Activated T-cell treated with anti-CD3 and anti-CD28 coated beads, Interleukin-2, amount 50 U/mL, for 72 hours (primary cell): ENCODE measurements at regions not wholly inside any gene's neighbourhood (a gene's known extent, or its start where the extent isn't known, plus 50 kb on each side); places are given as distances from the start of the nearest gene placed in this dataset.

Source experiments
- ATAC-seq, 2 donors: fragments of 150-1000 bp; cut with Tn5 transposase; replicated peaks in 1 of 2; 2 replicates each; pipeline ENCODE4 v1.10.0; 2021; ENCODE audit warnings: moderate library complexity in 2 of 2, mild to moderate bottlenecking in 1 of 2
- DNase-seq, 2 donors: peaks; one replicate each; pipeline ENCODE4 v3.0.0; 2021 to 2022; ENCODE audit warnings: mixed read lengths in 1 of 2
- H3K27ac Mint-ChIP-seq: one replicate; pipeline ENCODE4 v1.8.0; 2022; ENCODE audit warnings: mild to moderate bottlenecking, moderate library complexity, mixed read lengths
- H3K27me3 Mint-ChIP-seq: one replicate; pipeline ENCODE4 v1.8.0; 2022; ENCODE audit warnings: low read depth, mixed read lengths
- H3K36me3 Mint-ChIP-seq, 2 donors: one replicate each; pipeline ENCODE4 v1.8.0; 2022; ENCODE audit warnings: mixed read lengths in 2 of 2, mild to moderate bottlenecking in 1 of 2; ENCODE audit not compliant: insufficient read depth in 2 of 2
- H3K4me1 Mint-ChIP-seq: one replicate; pipeline ENCODE4 v1.8.0; 2022; ENCODE audit warnings: low read depth, mixed read lengths
- H3K4me3 Mint-ChIP-seq, 2 donors: one replicate each; pipeline ENCODE4 v1.8.0; 2022; ENCODE audit warnings: mild to moderate bottlenecking in 2 of 2, mixed read lengths in 2 of 2, moderate library complexity in 2 of 2
- H3K9me3 Mint-ChIP-seq, 2 donors: one replicate each; pipeline ENCODE4 v1.8.0; 2022; ENCODE audit warnings: mixed read lengths in 2 of 2

DNA sequence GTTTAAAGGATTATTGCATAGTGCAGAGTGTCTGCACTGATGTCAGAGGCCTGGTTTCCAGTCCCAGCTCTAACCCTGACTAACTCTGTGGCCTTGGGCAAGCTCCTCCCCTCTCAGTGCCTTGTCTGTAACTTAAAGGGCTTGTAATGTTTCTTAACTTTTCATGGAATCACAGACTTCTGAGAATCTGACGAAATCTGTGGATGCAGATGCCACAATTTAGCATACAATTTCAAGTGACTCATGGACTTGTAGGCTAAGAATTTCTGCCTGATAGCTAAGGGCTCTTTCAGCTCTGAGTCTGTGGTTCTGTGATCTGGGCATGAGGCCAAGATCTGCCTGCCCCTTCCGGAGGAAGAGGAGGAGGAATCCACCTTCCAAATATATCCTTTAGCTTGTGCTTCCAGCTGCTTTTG lies 236.9 kb downstream of the AR start:
- peaks cover 0 to 1% of the 10 kb centered on the region in 2 donors for H3K9me3 Mint-ChIP-seq
- no peaks in the 10 kb centered on the region for H3K36me3 Mint-ChIP-seq
- peaks cover 6% of the 10 kb centered on the region for H3K4me1 Mint-ChIP-seq
- peak; percentile 1 to 2 for DNase-seq
- no peak overlapping the region for H3K27ac Mint-ChIP-seq
- H3K4me3 Mint-ChIP-seq = peak overlapping the region in 1 of 2 donors; percentile 16
- peaks cover 7% of the 10 kb centered on the region for H3K27me3 Mint-ChIP-seq
- peak; percentile 77 to 89 for ATAC-seq

DNA sequence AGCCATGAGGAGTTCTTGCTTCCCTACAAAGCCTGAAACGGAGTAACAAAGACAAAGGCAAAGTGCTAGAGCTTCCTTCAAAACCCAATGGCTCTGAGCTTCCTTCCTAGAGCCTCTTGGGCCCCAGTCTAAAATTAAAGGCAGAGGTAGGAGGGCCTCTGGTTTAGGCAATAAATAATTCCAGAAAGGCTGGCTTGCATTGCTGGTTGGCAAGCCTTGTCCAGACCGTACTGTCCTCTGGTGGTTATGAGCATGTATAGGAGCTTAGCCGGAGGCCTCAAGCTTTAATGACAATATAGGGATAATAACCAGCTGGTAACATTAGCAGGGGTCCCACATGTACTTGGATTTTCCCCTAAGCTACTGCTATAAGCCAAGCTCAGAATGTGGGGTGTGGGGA lies 237.3 kb downstream of the AR start:
- Mint-ChIP-seq H3K27ac (no peak overlapping the region), H3K27me3 (peaks cover 7% of the 10 kb centered on the region), H3K4me1 (peaks cover 6% of the 10 kb centered on the region), H3K4me3 (no peak overlapping the region), H3K9me3 (peaks cover 0 to 1% of the 10 kb centered on the region in 2 donors), H3K36me3 (no peaks in the 10 kb centered on the region)
- DNase-seq (no peak), ATAC-seq (no peak)

DNA sequence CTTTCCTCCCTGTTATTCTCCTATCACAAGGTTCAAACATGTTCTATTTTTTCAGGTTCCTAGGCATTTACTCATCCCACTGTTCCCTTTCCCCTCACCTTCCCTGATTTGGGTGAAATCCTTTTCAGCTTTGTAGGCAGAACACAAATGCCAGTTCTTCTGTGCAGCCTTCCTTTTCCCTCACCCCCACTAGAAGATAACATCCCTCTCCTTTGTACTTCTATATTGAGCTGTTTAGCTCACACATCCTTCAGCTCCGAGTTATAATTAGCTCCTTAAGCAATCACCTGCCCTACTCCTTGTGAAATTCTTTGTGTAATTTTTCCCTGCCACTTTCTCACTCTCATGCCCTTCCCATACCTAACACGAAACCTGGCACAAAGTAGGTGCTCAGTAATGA lies 240.9 kb downstream of the AR start:
- Mint-ChIP-seq H3K27me3 (peaks cover 4% of the 10 kb centered on the region), H3K4me3 (no peak overlapping the region), H3K36me3 (no peaks in the 10 kb centered on the region), H3K27ac (no peak overlapping the region), H3K9me3 (peaks cover 0 to 1% of the 10 kb centered on the region in 2 donors), H3K4me1 (peaks cover 6% of the 10 kb centered on the region)
- DNase-seq (no peak), ATAC-seq (no peak)

DNA sequence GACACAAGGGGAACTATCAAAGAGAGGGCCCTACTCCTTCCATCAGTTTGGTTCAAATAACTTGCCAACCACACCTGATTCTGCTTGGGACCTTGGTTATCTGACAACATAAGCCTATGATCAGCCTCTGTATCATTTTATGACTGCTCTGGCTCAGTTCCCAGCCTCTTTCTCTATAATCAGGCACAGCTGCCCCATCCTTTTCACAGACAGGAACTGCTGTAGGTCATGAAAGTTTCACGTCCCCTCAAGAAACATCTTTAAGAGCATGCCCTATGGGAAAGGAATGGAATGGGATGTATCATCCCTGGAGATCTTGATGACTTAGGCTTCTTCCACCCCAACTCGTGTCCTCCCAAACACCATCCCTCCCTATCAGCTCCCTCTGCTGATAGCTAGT lies 243.4 kb downstream of the AR start:
- no peaks in the 10 kb centered on the region for H3K36me3 Mint-ChIP-seq
- H3K4me1 Mint-ChIP-seq = no peaks in the 10 kb centered on the region
- ATAC-seq (no peak), DNase-seq (no peak)
- H3K9me3 Mint-ChIP-seq = peaks cover 0 to 1% of the 10 kb centered on the region in 2 donors
- H3K27me3 Mint-ChIP-seq = peaks cover 6% of the 10 kb centered on the region
- H3K27ac Mint-ChIP-seq = no peak overlapping the region
- no peak overlapping the region for H3K4me3 Mint-ChIP-seq

DNA sequence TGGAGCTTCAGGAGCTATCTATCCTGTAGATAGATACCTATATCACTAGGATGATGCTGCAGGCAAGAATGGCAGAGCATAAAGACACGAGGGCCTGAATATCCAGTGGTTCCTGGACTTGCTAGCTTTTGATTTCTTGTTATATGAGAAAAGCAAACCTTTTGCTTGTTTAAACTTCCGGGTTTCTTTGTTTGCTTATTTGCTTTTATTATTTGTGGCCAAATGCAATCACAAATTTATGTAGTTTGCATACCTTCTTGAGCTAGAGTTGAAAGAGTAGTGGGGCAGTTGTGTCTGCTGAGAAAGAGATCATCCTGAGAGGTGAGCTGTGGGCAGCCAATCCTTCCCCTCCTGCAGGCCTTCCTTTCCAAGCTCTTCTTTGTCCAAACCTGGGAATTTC lies 245.7 kb downstream of the AR start:
- Mint-ChIP-seq H3K4me3 (no peak overlapping the region), H3K27ac (no peak overlapping the region), H3K4me1 (no peaks in the 10 kb centered on the region), H3K9me3 (peaks cover 0 to under 1% of the 10 kb centered on the region in 2 donors), H3K27me3 (peaks cover 13% of the 10 kb centered on the region), H3K36me3 (no peaks in the 10 kb centered on the region)
- DNase-seq (no peak), ATAC-seq (no peak)
